Esophagus squamous epithelium (tissue), 5 donors: ENCODE measurements at regions not wholly inside any gene's neighbourhood (a gene's known extent, or its start where the extent isn't known, plus 50 kb on each side); places are given as distances from the start of the nearest gene placed in this dataset.
"Not testable (repeated sequence)": the region's sequence is repeated elsewhere in the genome, so short reads cannot be mapped to it uniquely, and the experiment has no call there.

Experiments
- DNase-seq: peaks from one replicate; lab custom pipeline; 2025; lab: John Stamatoyannopoulos, UW
- H3K27ac ChIP-seq, 4 donors: fragments of 200-600 bp; sonication (generic); one replicate each; pipeline ENCODE4 v1.5.1; 2016 to 2019; ENCODE audit warnings: mild to moderate bottlenecking in 1 of 4
- H3K27me3 ChIP-seq, 4 donors: fragments of 200-600 bp; sonication (generic); 1 replicate in 3 of 4; 2 replicates in 1 of 4; pipeline versions ENCODE4 v1.5.1 to v1.6.0; 2017 to 2021; ENCODE audit warnings: antibody characterized with exemption in 1 of 4
- H3K36me3 ChIP-seq, 3 donors: fragments of 200-600 bp; sonication (generic); one replicate each; pipeline ENCODE4 v1.5.1; 2016 to 2019
- H3K4me1 ChIP-seq, 3 donors: fragments of 200-600 bp; sonication (generic); one replicate each; pipeline ENCODE4 v1.5.1; 2017 to 2019
- H3K4me3 ChIP-seq, 4 donors: fragments of 200-600 bp; sonication (generic); 1 replicate in 3 of 4; 2 replicates in 1 of 4; pipeline ENCODE4 v1.5.1; 2016 to 2019; ENCODE audit warnings: mild to moderate bottlenecking in 2 of 4, moderate library complexity in 1 of 4
- H3K9me3 ChIP-seq, 3 donors: fragments of 200-600 bp; sonication (generic); one replicate each; pipeline ENCODE4 v1.5.1; 2016 to 2019
- CTCF ChIP-seq, 6 experiments: fragments of 450-650 bp in 4 of 6; fragments of 200-600 bp in 2 of 6; sonication (generic) in 2 of 6; IDR thresholded peaks; one replicate each; pipeline ENCODE4 v1.5.1; 2016 to 2019; ENCODE audit warnings: antibody characterized with exemption in 6 of 6, mild to moderate bottlenecking in 4 of 6, moderate library complexity in 4 of 6
- POLR2A ChIP-seq, 4 donors: fragments of 450-650 bp; IDR thresholded peaks; one replicate each; pipeline ENCODE4 v1.6.1; 2017; ENCODE audit warnings: antibody characterized with exemption in 4 of 4, mild to moderate bottlenecking in 4 of 4, moderate library complexity in 3 of 4
- WGBS, 2 donors: methylation state at CpG; one replicate each; pipeline ENCODE4 v1.1.5; 2018; 5-methylcytosine and 5-hydroxymethylcytosine counted together
- intact Hi-C: fragments of 100-400 bp; cut with DNase I; formaldehyde crosslinking; loops from one replicate; pipeline ENCODE4 v1.15.0; 2022
- donor health status: DM: yes; HTN: yes; CAD: no.

- Histone ChIP-seq H3K9me3 (peaks cover 0 to 5% (median 0%) of the 10 kb centered on the region in 3 donors), H3K36me3 (no peaks in the 10 kb centered on the region), H3K27ac (no peak overlapping the region), H3K4me3 (no peak overlapping the region), H3K4me1 (no peaks in the 10 kb centered on the region), H3K27me3 (no peaks in the 10 kb centered on the region)
- intact Hi-C loops, result no loop called here
- DNase-seq, result no peak
- TF ChIP-seq CTCF (IDR thresholded peaks at IDR 0.05) (no peak), POLR2A (IDR thresholded peaks at IDR 0.05) (no peak)
Measured at GRCh38 chr3:89948008-89948407, 840.6 kb downstream of the EPHA3 start.

- Histone ChIP-seq H3K4me1 (no peaks in the 10 kb centered on the region), H3K27me3 (no peaks in the 10 kb centered on the region), H3K27ac (no peak overlapping the region), H3K9me3 (no peaks in the 10 kb centered on the region), H3K36me3 (no peaks in the 10 kb centered on the region), H3K4me3 (no peak overlapping the region)
- TF ChIP-seq CTCF (IDR thresholded peaks at IDR 0.05), result no peak
- TF ChIP-seq POLR2A (IDR thresholded peaks at IDR 0.05), result no peak
- no peak for DNase-seq
- 30 to 41% methylated on average over 1 of the region's 1 CpG for WGBS, 2 donors
- intact Hi-C loops, result no loop called here
Measured at GRCh38 chr3:89950772-89951171, 843.4 kb downstream of the EPHA3 start.

GRCh38 chr3:89954137-89954536, 846.7 kb downstream of the EPHA3 start:
- Histone ChIP-seq H3K27me3 (no peaks in the 10 kb centered on the region), H3K9me3 (peaks cover 0 to 6% (median 0%) of the 10 kb centered on the region in 3 donors), H3K27ac (no peak overlapping the region), H3K4me1 (no peaks in the 10 kb centered on the region), H3K4me3 (no peak overlapping the region), H3K36me3 (no peaks in the 10 kb centered on the region)
- whole genome bisulfite sequencing, 2 donors, result 67 to 77% methylated on average over 3 of the region's 3 CpGs
- no peak for TF ChIP-seq CTCF (IDR thresholded peaks at IDR 0.05)
- TF ChIP-seq POLR2A (IDR thresholded peaks at IDR 0.05), result no peak
- intact Hi-C loops, result no loop called here
- DNase-seq, result no peak

GRCh38 chr3:89955156-89955555, 847.7 kb downstream of the EPHA3 start:
- no peak for TF ChIP-seq POLR2A (IDR thresholded peaks at IDR 0.05)
- no peak for TF ChIP-seq CTCF (IDR thresholded peaks at IDR 0.05)
- no peaks in the 10 kb centered on the region for H3K4me1 ChIP-seq
- peaks cover 0 to 6% (median 0%) of the 10 kb centered on the region in 3 donors for H3K9me3 ChIP-seq
- no peak overlapping the region for H3K27ac ChIP-seq
- no peaks in the 10 kb centered on the region for H3K27me3 ChIP-seq
- DNase-seq, result no peak
- H3K4me3 ChIP-seq, result no peak overlapping the region
- intact Hi-C loops, result no loop called here
- no peaks in the 10 kb centered on the region for H3K36me3 ChIP-seq

- 28 to 60% methylated on average over 2 of the region's 2 CpGs for WGBS, 2 donors
- H3K27me3 ChIP-seq, result no peaks in the 10 kb centered on the region
- H3K36me3 ChIP-seq, result no peaks in the 10 kb centered on the region
- intact Hi-C loops, result no loop called here
- H3K27ac ChIP-seq, result no peak overlapping the region
- peaks cover 0 to 6% (median 0%) of the 10 kb centered on the region in 3 donors for H3K9me3 ChIP-seq
- TF ChIP-seq POLR2A (IDR thresholded peaks at IDR 0.05) (no peak), CTCF (IDR thresholded peaks at IDR 0.05) (no peak)
- DNase-seq, result no peak
- H3K4me1 ChIP-seq, result no peaks in the 10 kb centered on the region
- no peak overlapping the region for H3K4me3 ChIP-seq
Measured at GRCh38 chr3:89957451-89957850, 850.0 kb downstream of the EPHA3 start.

- H3K4me3 ChIP-seq, H3K27me3 ChIP-seq, H3K36me3 ChIP-seq, H3K4me1 ChIP-seq, H3K9me3 ChIP-seq, H3K27ac ChIP-seq, DNase-seq, intact Hi-C loops: not testable (repeated sequence)
- 20% methylated on average over 1 of the region's 9 CpGs; no CpG with 5 or more reads in 1 of the 2 donors for WGBS, 2 donors
Measured at GRCh38 chr3:89958163-89958562, 850.7 kb downstream of the EPHA3 start.
